ENCODE measurements at regions not wholly inside any gene's neighbourhood (a gene's known extent, or its start where the extent isn't known, plus 50 kb on each side); places are given as distances from the start of the nearest gene placed in this dataset.

DNA sequence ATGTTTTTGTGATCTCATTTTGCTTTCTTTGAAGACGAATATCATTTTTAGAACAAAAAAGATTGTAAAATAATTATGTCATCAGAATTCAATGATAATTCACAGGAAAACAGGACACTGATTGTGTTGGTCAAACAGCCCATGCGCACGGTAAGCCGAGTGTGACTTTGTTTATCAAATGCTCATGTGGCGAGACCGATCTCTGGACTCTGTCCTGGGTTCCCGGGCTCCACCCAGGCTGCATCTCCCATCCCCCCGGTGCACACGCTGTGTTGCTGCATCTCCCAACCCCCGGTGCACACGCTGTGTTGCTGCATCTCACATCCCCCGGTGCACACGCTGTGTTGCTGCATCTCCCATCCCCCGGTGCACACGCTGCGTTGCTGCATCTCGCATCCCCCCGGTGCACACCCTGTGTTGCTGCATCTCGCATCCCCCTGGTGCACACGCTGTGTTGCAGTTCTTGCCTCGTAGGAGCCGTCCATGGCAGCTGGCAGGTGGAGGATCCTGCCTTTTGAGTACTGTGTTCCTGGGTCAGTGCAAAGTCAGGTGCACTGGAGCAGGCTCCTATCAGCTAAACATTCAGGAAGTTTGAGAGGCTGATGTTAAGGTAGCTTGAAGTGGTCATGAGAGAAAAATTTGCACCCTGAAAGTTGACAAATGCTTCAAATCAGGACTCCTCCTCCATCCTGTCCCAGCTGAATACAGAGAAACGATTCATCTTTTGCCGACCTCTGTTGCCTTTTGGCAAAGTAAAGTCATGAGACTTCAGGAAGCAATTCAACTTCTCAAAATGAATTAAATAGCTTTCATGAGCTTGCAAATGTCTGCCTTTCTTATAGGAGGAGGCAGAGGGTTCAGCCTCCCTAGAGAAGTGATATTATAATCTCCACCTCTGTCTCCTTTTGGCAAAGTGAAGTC lies 77.1 kb upstream of the FRMD1 start:
- CTCF ChIA-PET, result interaction anchor here (0.9 kb wide), 1 partner anchor 9 kb away, joined by 3 read pairs; no protein-coding TSS in a partner anchor
- POLR2A ChIA-PET, result no interaction called here
- TF ChIP-seq, protein P1, sequence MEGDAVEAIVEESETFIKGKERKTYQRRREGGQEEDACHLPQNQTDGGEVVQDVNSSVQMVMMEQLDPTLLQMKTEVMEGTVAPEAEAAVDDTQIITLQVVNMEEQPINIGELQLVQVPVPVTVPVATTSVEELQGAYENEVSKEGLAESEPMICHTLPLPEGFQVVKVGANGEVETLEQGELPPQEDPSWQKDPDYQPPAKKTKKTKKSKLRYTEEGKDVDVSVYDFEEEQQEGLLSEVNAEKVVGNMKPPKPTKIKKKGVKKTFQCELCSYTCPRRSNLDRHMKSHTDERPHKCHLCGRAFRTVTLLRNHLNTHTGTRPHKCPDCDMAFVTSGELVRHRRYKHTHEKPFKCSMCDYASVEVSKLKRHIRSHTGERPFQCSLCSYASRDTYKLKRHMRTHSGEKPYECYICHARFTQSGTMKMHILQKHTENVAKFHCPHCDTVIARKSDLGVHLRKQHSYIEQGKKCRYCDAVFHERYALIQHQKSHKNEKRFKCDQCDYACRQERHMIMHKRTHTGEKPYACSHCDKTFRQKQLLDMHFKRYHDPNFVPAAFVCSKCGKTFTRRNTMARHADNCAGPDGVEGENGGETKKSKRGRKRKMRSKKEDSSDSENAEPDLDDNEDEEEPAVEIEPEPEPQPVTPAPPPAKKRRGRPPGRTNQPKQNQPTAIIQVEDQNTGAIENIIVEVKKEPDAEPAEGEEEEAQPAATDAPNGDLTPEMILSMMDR (IDR thresholded peaks at IDR 0.05; ENCODE audit: control extremely low read depth, extremely low read depth, low read depth, missing control alignments), result no peak
- DNase-seq (ENCODE audit: extremely low spot score), result no peak

DNA sequence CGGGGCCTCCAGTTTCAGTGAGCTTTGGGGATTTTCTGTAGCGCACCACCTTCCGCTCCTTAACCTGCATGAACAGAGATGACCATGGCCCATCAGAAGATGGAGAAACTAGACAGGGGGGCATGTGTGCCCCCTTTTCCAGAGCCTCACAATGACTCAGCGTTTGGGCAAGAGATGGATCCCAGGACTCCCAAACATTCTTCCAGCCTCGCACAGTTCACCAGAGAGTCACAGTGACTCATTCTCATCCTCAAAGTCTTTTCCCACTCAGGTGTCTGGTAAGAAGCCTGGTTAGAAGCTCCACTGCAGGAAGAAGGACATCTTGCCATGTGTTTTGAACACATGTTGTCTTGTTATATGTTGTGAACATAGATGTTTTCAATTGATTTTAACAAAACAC lies 76.2 kb upstream of the FRMD1 start:
- POLR2A ChIA-PET, result no interaction called here
- TF ChIP-seq, protein P1 (IDR thresholded peaks at IDR 0.05; ENCODE audit: control extremely low read depth, extremely low read depth, low read depth, missing control alignments), result no peak
- DNase-seq (ENCODE audit: extremely low spot score), result no peak
- CTCF ChIA-PET, result no interaction called here

DNA sequence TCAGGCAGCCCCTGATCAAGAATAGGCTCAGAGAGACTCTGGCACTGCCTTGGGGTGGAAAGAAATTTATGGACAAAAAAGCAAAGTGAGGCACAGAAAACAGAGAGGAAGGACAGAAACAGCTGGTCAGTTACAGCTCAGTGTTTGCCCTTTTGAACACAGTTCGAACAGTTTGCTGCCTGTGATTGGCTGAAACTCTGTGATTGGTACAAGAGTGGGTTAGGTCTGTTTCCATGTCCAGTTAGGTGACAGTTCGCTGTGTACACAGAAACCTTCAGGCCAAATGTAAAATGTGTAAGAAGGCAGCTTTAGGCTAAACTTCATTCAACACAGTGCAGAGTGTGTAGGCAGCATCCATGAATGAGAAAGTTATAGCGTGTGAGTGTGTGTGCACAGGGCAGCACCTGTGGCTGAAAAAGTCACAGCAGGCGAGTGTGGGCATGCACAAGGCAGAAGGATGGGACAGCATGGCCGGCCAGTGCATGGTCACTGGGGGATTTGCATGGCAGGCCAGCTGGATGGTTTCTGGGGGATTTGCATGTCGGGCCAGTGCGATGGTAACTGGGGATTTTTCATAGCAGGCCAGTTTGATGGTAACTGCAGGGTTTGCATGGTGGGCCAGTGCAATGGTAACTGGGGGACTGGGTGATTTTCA lies 75.4 kb upstream of the FRMD1 start:
- CTCF ChIA-PET, result no interaction called here
- POLR2A ChIA-PET, result no interaction called here
- TF ChIP-seq, protein P1 (IDR thresholded peaks at IDR 0.05; ENCODE audit: control extremely low read depth, extremely low read depth, low read depth, missing control alignments), result no peak
- no peak for DNase-seq (ENCODE audit: extremely low spot score)

DNA sequence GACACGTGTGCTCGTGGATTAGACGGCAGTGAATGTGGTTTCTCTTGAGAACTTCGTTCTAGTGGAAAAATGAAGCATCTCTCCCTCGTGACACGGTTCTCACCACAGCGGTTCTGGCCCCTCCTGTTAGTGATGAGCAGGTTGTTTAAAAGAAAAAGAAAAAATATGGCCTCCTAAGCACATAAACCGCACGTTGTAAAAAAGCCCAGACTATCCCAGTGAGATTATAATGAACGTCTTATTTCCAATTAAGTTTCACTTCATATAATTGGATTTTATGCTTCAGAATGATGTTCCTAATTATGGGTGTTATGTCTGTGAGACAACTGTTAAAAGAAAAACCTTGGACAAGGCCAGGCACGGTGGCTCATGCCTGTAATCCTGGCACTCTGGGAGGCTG lies 74.5 kb upstream of the FRMD1 start:
- DNase-seq (ENCODE audit: extremely low spot score), result no peak
- TF ChIP-seq, protein P1 (IDR thresholded peaks at IDR 0.05; ENCODE audit: control extremely low read depth, extremely low read depth, low read depth, missing control alignments), result no peak
- ChIA-PET POLR2A (no interaction called here), CTCF (interaction anchor here (1.3 kb wide), 1 partner anchor 21 kb away, joined by 4 read pairs; no protein-coding TSS in a partner anchor)

DNA sequence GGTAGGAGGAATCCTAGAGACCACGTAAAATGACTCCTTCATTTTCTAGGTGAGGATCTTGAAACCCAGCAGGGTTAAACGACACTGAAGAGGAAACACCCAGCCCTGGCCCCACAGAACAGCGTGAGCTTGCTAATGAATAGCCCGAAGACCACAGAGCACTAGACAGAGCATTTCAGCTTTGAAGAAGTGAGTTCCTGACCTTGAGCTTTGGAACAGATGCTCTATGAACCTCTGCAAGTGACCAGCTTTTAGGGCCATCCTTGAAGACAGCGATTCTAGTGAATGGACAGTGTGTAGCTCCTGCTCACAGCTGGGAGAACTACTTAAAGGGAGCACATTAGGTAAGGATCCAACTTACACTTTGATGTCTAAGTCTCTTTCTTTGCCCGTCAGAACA lies 74.0 kb upstream of the FRMD1 start:
- ChIA-PET CTCF (interaction anchor here (1.3 kb wide), 1 partner anchor 21 kb away, joined by 4 read pairs; no protein-coding TSS in a partner anchor), POLR2A (no interaction called here)
- TF ChIP-seq, protein P1 (IDR thresholded peaks at IDR 0.05; ENCODE audit: control extremely low read depth, extremely low read depth, low read depth, missing control alignments), result no peak
- no peak for DNase-seq (ENCODE audit: extremely low spot score)

DNA sequence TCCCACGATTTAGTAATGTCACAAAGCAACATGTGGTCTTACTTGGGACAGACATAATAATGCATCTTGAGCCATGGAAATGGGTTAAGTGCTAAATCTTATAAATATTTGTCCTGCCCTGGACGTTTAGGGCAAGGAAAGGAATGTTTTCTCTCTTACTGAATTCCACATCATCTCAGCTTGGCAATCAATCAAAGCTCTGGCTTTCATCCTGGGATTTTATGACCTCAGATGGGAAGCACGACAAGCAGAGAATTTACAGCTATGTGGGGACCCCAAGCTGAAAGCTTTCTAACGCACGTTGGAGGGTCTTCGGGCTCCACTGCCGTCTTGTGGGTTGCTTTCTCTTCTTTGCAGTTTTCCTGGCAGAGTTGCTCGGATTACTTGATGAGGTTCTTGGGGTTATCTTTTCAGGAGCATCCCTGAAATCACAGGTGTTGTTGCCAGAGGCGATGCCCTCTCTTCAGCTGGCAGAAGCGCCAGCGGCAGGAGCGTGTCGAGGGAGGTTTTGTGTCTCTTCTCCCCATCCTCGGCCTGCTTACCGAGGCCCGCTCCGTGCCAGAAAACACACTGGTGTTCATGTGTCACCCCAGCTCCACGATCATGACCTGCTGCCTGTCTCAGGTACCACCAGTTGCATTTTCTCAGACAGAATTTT lies 73.4 kb upstream of the FRMD1 start:
- no peak for DNase-seq (ENCODE audit: extremely low spot score)
- TF ChIP-seq, protein P1 (IDR thresholded peaks at IDR 0.05; ENCODE audit: control extremely low read depth, extremely low read depth, low read depth, missing control alignments), result no peak
- POLR2A ChIA-PET, result no interaction called here
- CTCF ChIA-PET, result interaction anchor here (1.3 kb wide), 1 partner anchor 20 kb away, joined by 4 read pairs; no protein-coding TSS in a partner anchor

All from GM10248 (cell line).